H1 (cell line): ENCODE measurements at regions not wholly inside any gene's neighbourhood (a gene's known extent, or its start where the extent isn't known, plus 50 kb on each side); places are given as distances from the start of the nearest gene placed in this dataset.

Experiments used
- CTCF ChIA-PET: fragments of 300-600 bp; sonication (Branson Sonifier 250); formaldehyde crosslinking; loops from one replicate; lab custom pipeline; 2021; ENCODE audit not compliant: partially characterized antibody; lab: Charles Lee
- POLR2A ChIA-PET: fragments of 300-600 bp; sonication (Branson Sonifier 250); formaldehyde crosslinking; loops from one replicate; lab custom pipeline; 2021; ENCODE audit warnings: inconsistent platforms; ENCODE audit not compliant: partially characterized antibody; lab: Charles Lee
- DNase-seq, 2 experiments: peaks; one replicate each; pipeline versions ENCODE4 v3.0.0 to v3.0.0-alpha.2; 2010 to 2022; ENCODE audit warnings: low spot score in 2 of 2, low read depth in 1 of 2, mixed read lengths in 1 of 2
- FAIRE-seq: peaks from 2 replicates; lab custom pipeline; 2011; peaks lifted over from hg19 to GRCh38; lab: Jason Lieb, UNC
- H2AFZ ChIP-seq: 2 replicates; pipeline ENCODE4 v1.8.1; 2012; ENCODE audit warnings: low read length, inconsistent platforms
- H2AK5ac ChIP-seq: 2 replicates; pipeline ENCODE4 v1.6.1; 2013; ENCODE audit warnings: low read depth, low read length
- H2BK120ac ChIP-seq: replicated peaks from 2 replicates; pipeline ENCODE3; 2013; ENCODE audit warnings: low read depth, low read length, inconsistent platforms
- H2BK12ac ChIP-seq: 2 replicates; pipeline ENCODE4 v1.6.1; 2013; ENCODE audit warnings: low read depth, low read length
- H2BK15ac ChIP-seq: 2 replicates; pipeline ENCODE4 v1.6.1; 2013; ENCODE audit warnings: low read length
- H2BK20ac ChIP-seq: 2 replicates; pipeline ENCODE4 v1.6.1; 2013; ENCODE audit warnings: low read length
- H2BK5ac ChIP-seq: 2 replicates; pipeline ENCODE4 v1.6.1; 2013; ENCODE audit warnings: low read depth, low read length
- H3K14ac ChIP-seq: 2 replicates; pipeline ENCODE4 v1.6.1; 2013; ENCODE audit warnings: inconsistent platforms; ENCODE audit not compliant: insufficient read length
- H3K18ac ChIP-seq: 2 replicates; pipeline ENCODE4 v1.6.1; 2013; ENCODE audit warnings: low read length; ENCODE audit errors: extremely low read depth
- H3K23ac ChIP-seq: 2 replicates; pipeline ENCODE4 v1.6.1; 2013; ENCODE audit warnings: inconsistent platforms; ENCODE audit not compliant: insufficient read length
- H3K23me2 ChIP-seq: 2 replicates; pipeline ENCODE4 v1.6.1; 2013; ENCODE audit warnings: low read depth, low read length
- H3K27ac ChIP-seq: 2 replicates; pipeline ENCODE4 v1.6.1; 2011; ENCODE audit warnings: low read depth, low read length, inconsistent platforms
- H3K27me3 ChIP-seq, 4 experiments: replicated peaks in 1 of 4; 1 replicate in 1 of 4; 2 replicates in 3 of 4; pipeline versions ENCODE4 v1.6.1 to v1.8.1; 2011 to 2013; ENCODE audit warnings: low read length in 3 of 4, mild to moderate bottlenecking in 3 of 4, inconsistent platforms in 2 of 4, mixed read lengths in 2 of 4, moderate library complexity in 1 of 4; ENCODE audit not compliant: control insufficient read depth in 3 of 4, insufficient read depth in 3 of 4; ENCODE audit errors: extremely low read depth in 1 of 4
- H3K36me3 ChIP-seq, 4 experiments: 2 replicates each; pipeline versions ENCODE4 v1.6.1 to v1.8.1; 2011 to 2013; ENCODE audit warnings: mild to moderate bottlenecking in 4 of 4, low read length in 3 of 4, moderate library complexity in 2 of 4, control low read depth in 1 of 4, inconsistent platforms in 1 of 4; ENCODE audit not compliant: insufficient read depth in 4 of 4, control insufficient read depth in 2 of 4
- H3K4ac ChIP-seq: replicated peaks from 2 replicates; pipeline ENCODE3; 2013; ENCODE audit warnings: low read length, low read depth, mixed read lengths, inconsistent platforms; ENCODE audit not compliant: insufficient read length
- H3K4me1 ChIP-seq, 4 experiments: replicated peaks in 1 of 4; 1 replicate in 1 of 4; 2 replicates in 3 of 4; pipeline versions ENCODE4 v1.6.1 to v1.8.1; 2011 to 2013; ENCODE audit warnings: low read length in 3 of 4, inconsistent platforms in 2 of 4, mixed read lengths in 1 of 4; ENCODE audit not compliant: insufficient read depth in 4 of 4, control insufficient read depth in 3 of 4
- H3K4me2 ChIP-seq, 2 experiments: 2 replicates each; pipeline versions ENCODE4 v1.6.1 to v1.8.1; 2011 to 2013; ENCODE audit warnings: low read depth in 2 of 2, low read length in 2 of 2, control low read depth in 1 of 2, inconsistent platforms in 1 of 2, mild to moderate bottlenecking in 1 of 2; ENCODE audit not compliant: insufficient read depth in 1 of 2
- H3K4me3 ChIP-seq, 4 experiments: fragments of 200-600, 300-600 bp in 1 of 4; sonication (generic), shearing (Covaris generic), sonication (Bioruptor Twin) in 1 of 4; 2 replicates each; pipeline versions ENCODE4 v1.5.1 to v1.8.1; 2011 to 2016; ENCODE audit warnings: low read length in 4 of 4, low read depth in 3 of 4, control low read depth in 2 of 4, inconsistent platforms in 2 of 4, mild to moderate bottlenecking in 2 of 4, mixed read lengths in 1 of 4, moderate library complexity in 1 of 4; ENCODE audit not compliant: insufficient read depth in 2 of 4; ENCODE audit errors: extremely low read depth in 1 of 4
- H3K56ac ChIP-seq: replicated peaks from 2 replicates; pipeline ENCODE3; 2013; ENCODE audit warnings: low read depth, mild to moderate bottlenecking, mixed read lengths, low read length, inconsistent platforms; ENCODE audit not compliant: insufficient read length
- H3K79me1 ChIP-seq: 2 replicates; pipeline ENCODE4 v1.6.1; 2013; ENCODE audit warnings: low read depth, low read length, control low read depth
- H3K79me2 ChIP-seq, 2 experiments: 2 replicates each; pipeline versions ENCODE4 v1.6.1 to v1.8.1; 2012 to 2013; ENCODE audit warnings: low read length in 2 of 2, mild to moderate bottlenecking in 2 of 2, inconsistent platforms in 1 of 2; ENCODE audit not compliant: insufficient read depth in 2 of 2, control insufficient read depth in 1 of 2
- H3K9ac ChIP-seq, 4 experiments: replicated peaks in 1 of 4; 1 replicate in 1 of 4; 2 replicates in 3 of 4; pipeline versions ENCODE4 v1.6.1 to v1.8.1; 2011 to 2013; ENCODE audit warnings: low read depth in 3 of 4, low read length in 3 of 4, control low read depth in 2 of 4, mild to moderate bottlenecking in 2 of 4, moderate library complexity in 2 of 4, inconsistent platforms in 1 of 4; ENCODE audit errors: extremely low read depth in 1 of 4
- H3K9me3 ChIP-seq, 2 experiments: 2 replicates each; pipeline versions ENCODE4 v1.6.1 to v1.8.1; 2012 to 2013; ENCODE audit warnings: mild to moderate bottlenecking in 2 of 2, moderate library complexity in 2 of 2, control low read depth in 1 of 2, inconsistent platforms in 1 of 2, low read depth in 1 of 2, low read length in 1 of 2, mixed read lengths in 1 of 2; ENCODE audit not compliant: insufficient read depth in 2 of 2
- H4K20me1 ChIP-seq, 2 experiments: replicated peaks in 1 of 2; 2 replicates each; pipeline versions ENCODE3 to v1.8.1; 2011 to 2013; ENCODE audit warnings: inconsistent platforms in 2 of 2, low read length in 2 of 2, mild to moderate bottlenecking in 1 of 2; ENCODE audit not compliant: insufficient read depth in 2 of 2, control insufficient read depth in 1 of 2
- H4K5ac ChIP-seq: 2 replicates; pipeline ENCODE4 v1.6.1; 2013; ENCODE audit warnings: low read length, low read depth, mixed read lengths, inconsistent platforms; ENCODE audit not compliant: insufficient read length
- H4K8ac ChIP-seq: 2 replicates; pipeline ENCODE4 v1.8.0; 2013; ENCODE audit warnings: mild to moderate bottlenecking, moderate library complexity, low read length, inconsistent platforms; ENCODE audit not compliant: insufficient read depth; ENCODE audit errors: extremely low read depth
- H4K91ac ChIP-seq: replicated peaks from 2 replicates; pipeline ENCODE3; 2013; ENCODE audit warnings: low read length, mixed read lengths, inconsistent platforms; ENCODE audit not compliant: insufficient read length
- ATF2 ChIP-seq: IDR thresholded peaks from 2 replicates; pipeline ENCODE4 v1.6.1; 2012; ENCODE audit warnings: low read length, inconsistent platforms
- BCL11A ChIP-seq, 2 experiments: IDR thresholded peaks; one replicate each; pipeline ENCODE4 v1.6.1; 2011; ENCODE audit warnings: low read depth in 2 of 2, low read length in 2 of 2, mild to moderate bottlenecking in 2 of 2
- CBX8 ChIP-seq: fragments of 300-800, 300-1000 bp; sonication (generic); IDR thresholded peaks from 2 replicates; pipeline ENCODE4 v1.7.1; 2016; ENCODE audit warnings: low read depth, low read length, borderline replicate concordance
- CREB1 ChIP-seq: IDR thresholded peaks from 2 replicates; pipeline ENCODE4 v1.6.1; 2012; ENCODE audit warnings: inconsistent platforms
- EZH2 ChIP-seq: fragments of 200-600 bp; sonication (generic); IDR thresholded peaks from 2 replicates; pipeline ENCODE4 v1.7.1; 2012; ENCODE audit warnings: low read depth, mild to moderate bottlenecking, moderate library complexity, low read length, inconsistent platforms; ENCODE audit not compliant: severe bottlenecking
- KDM5A ChIP-seq: fragments of 200-600 bp; IDR thresholded peaks from 2 replicates; pipeline ENCODE4 v1.7.1; 2012; ENCODE audit warnings: mild to moderate bottlenecking, low read length, inconsistent platforms, mixed read lengths
- POLR2A ChIP-seq, 2 experiments: IDR thresholded peaks; 1 replicate in 1 of 2; 2 replicates in 1 of 2; pipeline ENCODE4 v1.6.1; 2011; ENCODE audit warnings: low read depth in 2 of 2, low read length in 2 of 2, mild to moderate bottlenecking in 2 of 2; ENCODE audit errors: control extremely low read depth in 1 of 2
- RBBP5 ChIP-seq: IDR thresholded peaks from 2 replicates; pipeline ENCODE4 v1.7.1; 2012; ENCODE audit warnings: low read depth, mild to moderate bottlenecking, inconsistent platforms, low read length, moderate library complexity, borderline replicate concordance
- SIRT6 ChIP-seq: IDR thresholded peaks from one replicate; pipeline ENCODE4 v1.7.1; 2012; ENCODE audit warnings: low read length, inconsistent platforms
- SIX5 ChIP-seq: IDR thresholded peaks from 2 replicates; pipeline ENCODE4 v1.6.1; 2011; ENCODE audit warnings: mild to moderate bottlenecking, low read depth, low read length
- SP4 ChIP-seq: IDR thresholded peaks from 2 replicates; pipeline ENCODE4 v1.6.1; 2012; ENCODE audit warnings: low read length, inconsistent platforms
- SRF ChIP-seq: IDR thresholded peaks from 2 replicates; pipeline ENCODE4 v1.6.1; 2011; ENCODE audit warnings: mild to moderate bottlenecking, low read depth, low read length, moderate library complexity
- TEAD4 ChIP-seq: IDR thresholded peaks from 2 replicates; pipeline ENCODE4 v1.6.1; 2012; ENCODE audit warnings: low read depth, low read length, inconsistent platforms, mixed read lengths
- YY1 ChIP-seq: IDR thresholded peaks from 2 replicates; pipeline ENCODE4 v1.6.1; 2011; ENCODE audit warnings: low read depth, mild to moderate bottlenecking, low read length
- WGBS, 2 experiments: shearing (Covaris generic) in 1 of 2; methylation state at CpG; one replicate each; pipeline versions ENCODE4 v1.1.6 to v1.1.7; 2013 to 2015; ENCODE audit warnings: low lambda C conversion rate in 2 of 2, mixed read lengths in 2 of 2, inconsistent platforms in 1 of 2, low coverage in 1 of 2, missing lambda C conversion rate in 1 of 2; ENCODE audit not compliant: insufficient replicate concordance in 2 of 2, insufficient coverage in 1 of 2, insufficient read length in 1 of 2; ENCODE audit errors: extremely low coverage in 1 of 2, missing lambda C conversion rate in 1 of 2; 5-methylcytosine and 5-hydroxymethylcytosine counted together
- TF ChIP-seq, protein P1 (sequence below): IDR thresholded peaks from 2 replicates; pipeline ENCODE4 v1.6.1; 2011; ENCODE audit warnings: low read depth, mild to moderate bottlenecking, low read length; ENCODE audit not compliant: insufficient read depth

DNA sequence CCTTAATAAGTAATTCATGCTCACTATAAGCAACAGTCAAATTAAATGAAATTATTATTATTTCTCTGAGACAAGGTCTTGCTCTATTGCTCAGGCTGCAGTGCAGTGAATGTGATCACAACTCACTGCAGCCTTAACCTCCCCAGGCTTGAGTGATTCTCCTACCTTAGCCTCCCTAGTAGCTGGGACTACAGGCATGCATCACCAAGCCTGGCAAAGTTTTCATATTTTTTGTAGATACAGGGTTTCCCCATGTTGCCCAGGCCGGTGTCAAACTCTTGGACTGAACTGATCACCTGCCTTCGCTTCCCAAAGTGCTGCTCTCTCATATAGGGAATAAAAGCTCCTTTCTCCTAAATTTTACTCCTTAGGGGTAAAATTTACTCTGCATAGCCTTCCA is 74.9 kb upstream of the GAREM1 start:
- Histone ChIP-seq H4K20me1 (no peaks in the 10 kb centered on the region), H4K5ac (no peak overlapping the region), H2BK12ac (no peak overlapping the region), H3K9ac (no peak overlapping the region), H2AFZ (no peak overlapping the region), H3K14ac (no peak overlapping the region), H3K36me3 (no peaks in the 10 kb centered on the region), H3K4ac (no peak overlapping the region), H2BK20ac (no peak overlapping the region), H4K8ac (no peak overlapping the region), H2BK120ac (no peak overlapping the region), H3K23me2 (no peaks in the 10 kb centered on the region), H2AK5ac (no peak overlapping the region), H3K9me3 (no peaks in the 10 kb centered on the region), H3K79me1 (no peaks in the 10 kb centered on the region), H3K4me3 (no peak overlapping the region), H4K91ac (no peak overlapping the region), H3K27ac (no peak overlapping the region), H3K23ac (no peak overlapping the region), H2BK5ac (no peak overlapping the region), H3K4me2 (no peak overlapping the region), H3K18ac (no peak overlapping the region), H3K4me1 (peaks cover 0 to 10% (median 4%) of the 10 kb centered on the region in 4 experiments; a peak in 4 of 7 replicates), H3K27me3 (no peaks in the 10 kb centered on the region), H3K56ac (no peak overlapping the region), H3K79me2 (no peaks in the 10 kb centered on the region), H2BK15ac (no peak overlapping the region)
- FAIRE-seq = no peak
- no peak for DNase-seq
- POLR2A ChIA-PET = no interaction called here
- 91% methylated on average over 2 of the region's 2 CpGs; no CpG with 5 or more reads in 1 of the 2 experiments for WGBS, 2 experiments
- CTCF ChIA-PET = interaction anchor here (1.7 kb wide), 1 partner anchor 388 kb away, joined by 6 read pairs; no protein-coding TSS in a partner anchor
- TF ChIP-seq POLR2A (IDR thresholded peaks at IDR 0.05; ENCODE audit: control extremely low read depth in 1 of 2, low read depth in 2 of 2, low read length in 2 of 2) (no peak), ATF2 (no peak), TEAD4 (no peak), BCL11A (IDR thresholded peaks at IDR 0.05; ENCODE audit: low read depth in 2 of 2, low read length in 2 of 2) (no peak), SIX5 (no peak), SP4 (no peak), CREB1 (no peak), SIRT6 (no peak), EZH2 (no peak), YY1 (no peak), SRF (no peak), RBBP5 (no peak), KDM5A (no peak), CBX8 (no peak)
- TF ChIP-seq, protein P1, sequence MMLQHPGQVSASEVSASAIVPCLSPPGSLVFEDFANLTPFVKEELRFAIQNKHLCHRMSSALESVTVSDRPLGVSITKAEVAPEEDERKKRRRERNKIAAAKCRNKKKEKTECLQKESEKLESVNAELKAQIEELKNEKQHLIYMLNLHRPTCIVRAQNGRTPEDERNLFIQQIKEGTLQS = no peak
